Fibroblast of villous mesenchyme (primary cell): ENCODE measurements at regions not wholly inside any gene's neighbourhood (a gene's known extent, or its start where the extent isn't known, plus 50 kb on each side); places are given as distances from the start of the nearest gene placed in this dataset.
"Not testable (repeated sequence)": the region's sequence is repeated elsewhere in the genome, so short reads cannot be mapped to it uniquely, and the experiment has no call there.

ENCODE experiments used
- DNase-seq: peaks from one replicate; pipeline ENCODE4 v3.0.0-alpha.2; 2010; ENCODE audit warnings: low read depth
- H3K4me3 ChIP-seq: 2 replicates; pipeline ENCODE4 v1.5.1; 2011; ENCODE audit warnings: low read depth, mild to moderate bottlenecking, low read length
- TF ChIP-seq, protein P1 (sequence below): IDR thresholded peaks from 2 replicates; pipeline ENCODE4 v1.5.1; 2012; ENCODE audit warnings: low read depth, mild to moderate bottlenecking, low read length; ENCODE audit not compliant: insufficient read depth

DNA sequence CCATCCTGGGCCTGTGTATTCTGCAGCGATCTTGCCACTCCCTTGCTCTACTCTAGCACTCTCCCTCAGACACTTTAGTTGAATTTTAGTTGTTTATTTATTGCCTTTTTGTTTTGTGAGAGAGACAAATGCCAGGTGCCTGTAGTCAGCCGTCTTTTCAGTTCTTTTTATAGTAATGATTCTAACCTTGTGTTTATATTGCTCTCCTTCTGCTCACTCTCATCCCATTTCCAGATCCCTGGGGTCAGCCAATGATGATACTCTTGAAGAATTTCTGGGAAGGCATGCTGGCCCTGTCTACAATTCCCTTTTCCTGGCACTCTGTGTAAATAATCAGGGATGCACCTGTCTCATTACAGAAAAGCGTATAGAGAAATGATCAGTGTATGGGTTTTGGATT lies 334.1 kb upstream of the MIS18BP1 start:
- no peak overlapping the region for H3K4me3 ChIP-seq
- TF ChIP-seq, protein P1, sequence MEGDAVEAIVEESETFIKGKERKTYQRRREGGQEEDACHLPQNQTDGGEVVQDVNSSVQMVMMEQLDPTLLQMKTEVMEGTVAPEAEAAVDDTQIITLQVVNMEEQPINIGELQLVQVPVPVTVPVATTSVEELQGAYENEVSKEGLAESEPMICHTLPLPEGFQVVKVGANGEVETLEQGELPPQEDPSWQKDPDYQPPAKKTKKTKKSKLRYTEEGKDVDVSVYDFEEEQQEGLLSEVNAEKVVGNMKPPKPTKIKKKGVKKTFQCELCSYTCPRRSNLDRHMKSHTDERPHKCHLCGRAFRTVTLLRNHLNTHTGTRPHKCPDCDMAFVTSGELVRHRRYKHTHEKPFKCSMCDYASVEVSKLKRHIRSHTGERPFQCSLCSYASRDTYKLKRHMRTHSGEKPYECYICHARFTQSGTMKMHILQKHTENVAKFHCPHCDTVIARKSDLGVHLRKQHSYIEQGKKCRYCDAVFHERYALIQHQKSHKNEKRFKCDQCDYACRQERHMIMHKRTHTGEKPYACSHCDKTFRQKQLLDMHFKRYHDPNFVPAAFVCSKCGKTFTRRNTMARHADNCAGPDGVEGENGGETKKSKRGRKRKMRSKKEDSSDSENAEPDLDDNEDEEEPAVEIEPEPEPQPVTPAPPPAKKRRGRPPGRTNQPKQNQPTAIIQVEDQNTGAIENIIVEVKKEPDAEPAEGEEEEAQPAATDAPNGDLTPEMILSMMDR, result no peak
- no peak for DNase-seq

DNA sequence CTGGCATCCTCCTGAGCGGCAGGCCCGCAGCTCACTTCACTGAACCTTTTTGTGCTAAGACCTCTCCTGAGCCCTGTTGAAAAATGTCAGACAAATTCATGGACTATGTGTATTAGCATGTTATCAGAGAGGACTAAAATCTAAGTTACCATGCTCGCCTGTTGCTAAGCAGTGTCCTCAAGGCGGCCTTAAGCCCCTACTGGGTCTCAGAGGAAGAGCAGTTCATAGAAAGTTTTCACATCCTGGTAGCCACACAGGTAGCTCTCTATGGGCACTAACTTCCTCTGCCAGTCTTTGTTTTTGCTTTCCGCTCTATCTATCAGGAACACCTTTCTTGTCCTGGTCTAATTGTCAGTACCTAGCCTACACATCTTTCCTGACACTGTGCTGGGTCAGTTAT lies 306.6 kb upstream of the MIS18BP1 start:
- TF ChIP-seq, protein P1, result no peak
- no peak for DNase-seq
- H3K4me3 ChIP-seq, result no peak overlapping the region

DNA sequence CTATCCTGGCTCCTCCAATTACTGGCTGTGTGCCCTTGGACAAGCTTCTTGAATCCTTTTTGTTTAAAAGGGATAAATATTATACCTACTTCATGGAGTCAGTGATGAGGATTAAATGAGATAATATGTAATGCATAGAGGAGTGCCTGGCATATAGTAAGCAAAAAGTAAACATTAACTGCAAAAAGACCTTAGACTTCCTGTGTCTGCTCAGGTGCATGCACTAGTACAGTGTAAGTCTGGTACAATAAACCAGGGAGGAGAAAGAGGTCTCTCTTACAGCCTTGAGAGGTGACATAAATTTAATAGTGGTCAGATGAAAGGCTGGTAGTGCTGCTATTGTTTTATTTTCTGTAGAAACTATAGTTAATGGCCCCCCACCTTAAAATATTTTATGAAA lies 305.2 kb upstream of the MIS18BP1 start:
- H3K4me3 ChIP-seq, result no peak overlapping the region
- DNase-seq, result no peak
- TF ChIP-seq, protein P1, result no peak

DNA sequence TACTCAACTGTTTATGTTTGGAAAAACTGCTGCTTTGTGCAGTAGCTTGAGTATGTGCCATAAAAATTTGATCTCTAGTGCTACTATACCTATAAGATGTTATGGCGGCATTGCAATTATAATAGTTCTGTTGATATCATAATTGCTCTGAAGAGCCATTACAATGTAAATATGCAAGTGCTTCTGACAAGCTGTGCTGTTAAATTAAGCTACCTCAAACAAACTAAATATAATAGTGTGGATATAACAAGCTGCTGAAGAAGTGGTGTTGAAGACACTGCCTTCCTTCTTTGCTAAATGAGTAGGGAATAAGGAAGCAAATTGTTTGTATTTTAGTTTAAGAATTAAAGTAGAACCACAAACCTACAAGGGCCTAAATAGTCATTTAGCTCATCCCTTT lies 301.0 kb upstream of the MIS18BP1 start:
- TF ChIP-seq, protein P1, result no peak
- no peak for DNase-seq
- H3K4me3 ChIP-seq, result no peak overlapping the region

DNA sequence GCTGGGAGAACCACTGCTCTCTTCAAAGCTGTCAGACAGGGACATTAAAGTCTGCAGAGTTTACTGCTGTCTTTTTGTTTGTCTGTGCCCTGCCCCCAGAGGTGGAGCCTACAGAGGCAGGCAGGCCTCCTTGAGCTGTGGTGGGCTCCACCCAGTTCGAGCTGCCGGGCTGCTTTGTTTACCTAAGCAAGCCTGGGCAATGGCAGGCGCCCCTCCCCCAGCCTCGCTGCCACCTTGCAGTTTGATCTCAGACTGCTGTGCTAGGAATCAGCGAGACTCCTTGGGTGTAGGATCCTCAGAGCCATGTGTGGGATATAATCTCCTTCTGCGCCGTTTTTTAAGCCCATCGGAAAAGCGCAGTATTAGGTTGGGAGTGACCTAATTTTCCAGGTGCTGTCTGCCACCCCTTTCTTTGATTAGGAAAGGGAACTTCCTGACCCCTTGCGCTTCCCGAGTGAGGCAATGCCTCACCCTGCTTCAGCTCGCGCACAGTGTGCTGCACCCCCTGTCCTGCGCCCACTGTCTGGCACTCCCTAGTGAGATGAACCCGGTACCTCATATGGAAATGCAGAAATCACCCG lies 298.3 kb upstream of the MIS18BP1 start:
- DNase-seq, H3K4me3 ChIP-seq: not testable (repeated sequence)

DNA sequence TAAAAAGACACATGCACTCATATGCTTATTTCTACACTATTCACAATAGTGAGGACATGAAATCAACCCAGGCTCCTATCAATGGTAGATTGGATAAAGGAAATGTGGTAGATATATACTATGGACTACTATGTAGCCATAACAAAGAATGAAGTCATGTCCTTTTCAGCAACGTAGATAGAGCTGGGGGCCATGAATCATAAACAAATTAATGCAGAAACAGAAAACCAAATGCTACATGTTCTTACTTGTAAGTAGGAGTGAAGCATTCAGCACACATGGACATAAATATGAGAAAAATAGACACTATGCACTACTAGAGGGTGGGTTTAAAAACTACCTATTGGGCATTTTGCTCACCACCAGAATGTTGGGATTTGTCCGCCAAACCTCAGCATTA lies 278.0 kb upstream of the MIS18BP1 start:
- no peak for DNase-seq
- H3K4me3 ChIP-seq, result no peak overlapping the region
- TF ChIP-seq, protein P1, result no peak

DNA sequence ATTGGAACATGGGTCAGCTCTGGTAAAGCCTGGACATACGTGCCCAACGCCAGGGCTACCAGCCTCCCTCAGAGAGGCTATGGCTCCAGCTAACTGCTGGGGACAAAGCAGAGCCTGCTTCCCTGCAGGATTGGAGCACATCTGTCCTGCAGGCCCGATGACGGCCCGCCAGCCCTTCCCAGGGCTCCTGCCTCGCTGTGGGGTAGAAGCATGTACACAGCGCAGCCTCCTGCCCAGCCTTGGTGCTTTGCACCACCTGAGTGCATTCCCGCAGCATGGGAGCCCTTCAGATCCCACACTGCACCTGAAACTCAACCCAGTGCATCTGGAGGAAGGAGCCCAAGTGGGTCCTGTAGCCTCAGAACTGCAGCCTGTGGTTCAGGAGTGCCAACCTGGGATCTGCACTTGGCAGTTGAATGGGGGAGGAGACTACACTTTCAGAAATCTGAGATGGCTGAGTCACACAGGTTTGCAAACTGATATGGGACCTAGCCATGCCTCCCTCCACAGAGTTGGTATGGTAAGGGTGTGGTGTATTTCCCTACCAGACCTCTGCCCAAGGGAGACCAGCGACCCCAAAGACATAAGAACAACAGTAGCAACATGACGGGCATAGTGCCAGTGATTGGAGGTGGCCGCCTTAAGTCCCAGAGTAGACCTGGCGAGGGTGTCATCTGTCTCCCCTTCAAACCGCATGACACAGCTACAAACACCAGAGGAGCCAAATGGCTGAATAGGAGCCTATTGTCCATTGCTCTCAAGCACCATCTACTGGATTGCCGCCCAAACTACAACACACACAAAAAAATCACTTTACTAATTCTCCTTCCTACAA lies 273.9 kb upstream of the MIS18BP1 start:
- H3K4me3 ChIP-seq, result no peak overlapping the region
- DNase-seq, result no peak
- TF ChIP-seq, protein P1, result no peak
